Endothelial cell of umbilical vein (primary cell): ENCODE measurements at regions not wholly inside any gene's neighbourhood (a gene's known extent, or its start where the extent isn't known, plus 50 kb on each side); places are given as distances from the start of the nearest gene placed in this dataset.

ENCODE experiments used
- CTCF ChIP-seq, 2 donors: IDR thresholded peaks; 1 replicate in 1 of 2; 2 replicates in 1 of 2; pipeline ENCODE4 v1.5.1; 2011; ENCODE audit warnings: low read length in 2 of 2, mild to moderate bottlenecking in 2 of 2, moderate library complexity in 2 of 2, control low read depth in 1 of 2, inconsistent platforms in 1 of 2, low read depth in 1 of 2; ENCODE audit not compliant: insufficient read depth in 1 of 2; ENCODE audit errors: extremely low read depth in 1 of 2
- EZH2 ChIP-seq: IDR thresholded peaks from 2 replicates; pipeline ENCODE4 v1.6.1; 2012; ENCODE audit warnings: borderline replicate concordance, low read depth, mild to moderate bottlenecking, moderate library complexity, low read length, inconsistent platforms; ENCODE audit not compliant: severe bottlenecking
- FOS ChIP-seq: IDR thresholded peaks from 2 replicates; pipeline ENCODE4 v1.6.1; 2011; ENCODE audit warnings: mild to moderate bottlenecking, low read length, moderate library complexity, borderline replicate concordance; ENCODE audit not compliant: insufficient read depth
- GATA2 ChIP-seq: IDR thresholded peaks from 2 replicates; pipeline ENCODE4 v1.7.0; 2011; ENCODE audit warnings: low read depth, mild to moderate bottlenecking, moderate library complexity, mixed read lengths, low read length; ENCODE audit not compliant: insufficient read length, insufficient read depth
- MAX ChIP-seq: IDR thresholded peaks from 2 replicates; pipeline ENCODE4 v1.6.1; 2011; ENCODE audit not compliant: insufficient read depth, insufficient read length
- POLR2A ChIP-seq: IDR thresholded peaks from 2 replicates; pipeline ENCODE4 v1.6.1; 2012; ENCODE audit warnings: low read depth, mild to moderate bottlenecking, control low read depth, low read length
- POLR2AphosphoS5 ChIP-seq: IDR thresholded peaks from 2 replicates; pipeline ENCODE4 v1.6.1; 2012; ENCODE audit warnings: low read depth, mild to moderate bottlenecking, control low read depth, low read length, moderate library complexity; ENCODE audit not compliant: insufficient read depth

GRCh38 chr11:36865846-36866245 is 267.8 kb upstream of the RAG2 start:
- TF ChIP-seq CTCF (IDR thresholded peaks at IDR 0.05; ENCODE audit: extremely low read depth in 1 of 2, insufficient read depth in 1 of 2, low read depth in 1 of 2, low read length in 2 of 2) (no peak), GATA2 (no peak), EZH2 (no peak), POLR2A (no peak), POLR2AphosphoS5 (no peak), MAX (no peak), FOS (no peak)
